ENCODE measurements at regions not wholly inside any gene's neighbourhood (a gene's known extent, or its start where the extent isn't known, plus 50 kb on each side); places are given as distances from the start of the nearest gene placed in this dataset.

- Histone ChIP-seq H3K36me3 (ENCODE audit: control insufficient read depth in 2 of 3, insufficient read depth in 3 of 3, low read length in 3 of 3) (no peaks in the 10 kb centered on the region), H3K9me3 (ENCODE audit: control insufficient read depth in 2 of 3, insufficient read depth in 1 of 3, low read length in 3 of 3) (no peaks in the 10 kb centered on the region), H3K4me3 (ENCODE audit: low read length in 3 of 3) (no peak overlapping the region), H3K9ac (ENCODE audit: low read length in 3 of 3) (no peak overlapping the region), H3K4me1 (ENCODE audit: control insufficient read depth in 2 of 3, insufficient read depth in 2 of 3, low read depth in 1 of 3, low read length in 3 of 3) (peaks cover 0 to 4% (median 0%) of the 10 kb centered on the region in 3 donors), H3K27ac (ENCODE audit: low read depth in 2 of 2, low read length in 2 of 2) (no peak overlapping the region), H3K27me3 (ENCODE audit: control insufficient read depth, insufficient read depth, low read length) (no peaks in the 10 kb centered on the region)
- no peak for FAIRE-seq
- no peak for TF ChIP-seq CTCF (IDR thresholded peaks at IDR 0.05; ENCODE audit: borderline replicate concordance, extremely low read depth, insufficient read depth)
- intact Hi-C loops (cut with DNase I): no loop called here
- no peak for DNase-seq
Observed at GRCh38 chr1:169053196-169053595, 53.3 kb upstream of the ATP1B1 start.

Measured in kidney (tissue), 13 donors.